ENCODE measurements at regions not wholly inside any gene's neighbourhood (a gene's known extent, or its start where the extent isn't known, plus 50 kb on each side); places are given as distances from the start of the nearest gene placed in this dataset.
A peak's percentile ranks its signal among the peaks of the same experiment; 100 is the strongest.
"Not testable (repeated sequence)": the region's sequence is repeated elsewhere in the genome, so short reads cannot be mapped to it uniquely, and the experiment has no call there.

- no peak for DNase-seq (ENCODE audit: low read depth)
Observed at GRCh38 chr5:36390640-36391039, 88.9 kb upstream of the RANBP3L start.

GRCh38 chr5:36392186-36392585 is 90.5 kb upstream of the RANBP3L start:
- no peak for DNase-seq (ENCODE audit: low read depth)

- DNase-seq (ENCODE audit: low read depth) = peak; percentile 68
Observed at GRCh38 chr5:36392818-36393217, 91.1 kb upstream of the RANBP3L start.

- no peak for DNase-seq (ENCODE audit: low read depth)
Observed at GRCh38 chr5:36393656-36394428, 92.1 kb upstream of the RANBP3L start.

- no peak for DNase-seq (ENCODE audit: low read depth)
Observed at GRCh38 chr5:36395260-36395659, 93.6 kb upstream of the RANBP3L start.

- DNase-seq (ENCODE audit: low read depth) = not testable (repeated sequence)
Observed at GRCh38 chr5:36395947-36396346, 94.2 kb upstream of the RANBP3L start.

DNA sequence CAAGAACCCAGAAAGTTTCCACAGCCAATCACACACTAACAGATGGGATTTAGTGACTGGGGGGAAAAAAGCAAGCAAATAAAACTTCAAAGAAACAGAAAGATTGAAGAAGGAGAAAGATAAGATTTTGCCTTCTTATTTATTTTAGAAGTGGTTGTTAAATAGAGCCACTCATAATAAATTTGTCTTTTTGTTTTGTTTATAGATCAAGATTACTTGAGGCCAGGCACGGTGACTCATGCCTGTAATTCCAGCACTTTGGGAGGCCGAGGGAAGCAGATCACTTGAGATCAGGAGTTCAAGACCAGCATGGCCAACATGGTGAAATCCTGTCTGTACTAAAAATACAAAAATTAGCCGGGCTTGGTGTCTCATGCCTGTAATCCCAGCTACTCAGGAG is 94.9 kb upstream of the RANBP3L start:
- no peak for DNase-seq (ENCODE audit: low read depth)

DNA sequence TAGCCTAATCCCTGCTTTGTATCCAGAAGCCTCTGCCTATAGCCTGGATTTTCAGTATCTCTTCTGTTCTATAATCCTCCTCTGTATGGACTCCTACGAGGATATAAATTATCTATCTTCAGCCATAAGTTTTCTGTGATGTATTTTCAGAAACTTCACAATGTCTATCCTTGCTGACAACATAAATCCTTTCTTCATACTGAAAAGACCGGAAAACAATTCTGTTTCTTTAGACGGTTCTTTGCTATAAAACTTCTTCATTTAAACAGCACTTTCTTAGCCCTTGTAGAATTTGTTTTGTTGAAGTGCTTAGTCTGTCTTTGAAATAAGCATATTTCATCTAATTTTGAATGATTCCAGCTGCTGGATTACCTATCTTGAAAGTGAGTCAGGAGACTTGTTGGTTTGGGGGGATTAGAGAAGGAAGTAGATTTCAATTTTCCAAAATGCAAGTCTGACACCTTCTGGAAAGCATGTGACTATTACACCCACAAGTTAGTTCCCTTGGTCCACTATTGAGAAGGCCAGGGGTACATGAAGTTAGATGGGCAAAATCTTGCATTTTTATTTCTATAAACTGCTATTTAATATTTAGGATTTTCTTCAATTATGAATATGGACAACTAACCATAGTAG is 96.3 kb upstream of the RANBP3L start:
- DNase-seq (ENCODE audit: low read depth) = no peak

DNA sequence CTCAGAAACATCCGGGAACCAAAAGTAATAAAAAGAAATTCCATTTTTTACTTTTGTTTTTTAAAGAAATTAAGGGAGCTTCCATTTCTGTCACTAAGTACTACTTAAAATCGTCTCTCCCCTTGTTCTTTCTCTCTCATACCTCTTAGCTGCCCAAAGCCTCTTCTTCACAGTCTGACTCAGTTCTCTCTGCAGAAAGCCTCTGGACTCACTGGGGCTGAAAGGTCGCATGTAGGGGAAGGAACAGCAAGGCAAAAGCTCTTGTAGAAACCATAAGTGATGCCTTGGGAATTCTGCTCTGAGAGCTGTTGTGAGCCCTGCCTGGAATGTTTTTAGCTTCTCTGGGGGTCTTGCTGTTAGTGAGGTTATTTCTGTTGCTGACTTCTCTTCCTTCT is 100.8 kb upstream of the RANBP3L start:
- DNase-seq (ENCODE audit: low read depth) = no peak

- DNase-seq (ENCODE audit: low read depth) = peak; percentile 84
Observed at GRCh38 chr5:36403632-36404311, 102.1 kb upstream of the RANBP3L start.

GRCh38 chr5:36406023-36406422 is 104.3 kb upstream of the RANBP3L start:
- DNase-seq (ENCODE audit: low read depth) = no peak

GRCh38 chr5:36407396-36407795 is 105.7 kb upstream of the RANBP3L start:
- DNase-seq (ENCODE audit: low read depth) = peak; percentile 49

GRCh38 chr5:36409711-36410110 is 108.0 kb upstream of the RANBP3L start:
- not testable (repeated sequence) for DNase-seq (ENCODE audit: low read depth)

DNA sequence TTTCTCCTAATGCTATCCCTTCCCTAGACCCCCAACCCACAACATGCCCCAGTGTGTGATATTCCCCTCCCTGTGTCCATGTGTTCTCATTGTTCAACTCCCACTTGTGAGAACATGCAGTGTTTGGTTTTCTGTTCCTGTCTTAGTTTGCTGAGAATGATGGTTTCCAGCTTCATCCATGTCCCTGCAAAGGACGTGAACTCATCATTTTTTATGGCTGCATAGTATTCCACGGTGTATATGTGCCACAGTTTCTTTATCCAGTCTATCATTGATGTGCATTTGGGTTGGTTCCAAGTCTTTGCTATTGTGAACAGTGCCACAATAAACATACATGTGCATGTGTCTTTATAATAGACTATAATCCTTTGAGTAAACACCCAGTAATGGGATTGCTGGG is 109.0 kb upstream of the RANBP3L start:
- DNase-seq (ENCODE audit: low read depth) = not testable (repeated sequence)

DNA sequence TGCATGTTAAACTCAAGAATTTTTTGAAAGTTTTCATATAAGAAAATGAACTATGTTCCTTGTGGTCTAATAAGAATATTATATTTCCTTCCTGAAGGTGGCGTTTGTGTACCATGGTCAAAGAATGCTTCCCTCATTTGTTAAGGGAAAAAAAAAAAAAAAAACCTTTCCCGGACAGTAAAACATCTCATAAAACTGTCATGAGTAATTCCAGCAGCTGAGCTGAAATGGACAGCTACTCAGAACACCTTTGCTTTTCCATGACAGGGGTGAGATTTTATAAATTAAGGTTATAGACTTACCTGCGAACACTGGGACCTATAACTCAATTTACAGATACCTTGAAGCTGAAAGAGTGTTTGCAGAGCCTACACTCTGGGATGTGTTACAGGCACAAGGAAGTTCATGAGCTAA is 113.2 kb upstream of the RANBP3L start:
- peak; percentile 52 for DNase-seq (ENCODE audit: low read depth)

DNA sequence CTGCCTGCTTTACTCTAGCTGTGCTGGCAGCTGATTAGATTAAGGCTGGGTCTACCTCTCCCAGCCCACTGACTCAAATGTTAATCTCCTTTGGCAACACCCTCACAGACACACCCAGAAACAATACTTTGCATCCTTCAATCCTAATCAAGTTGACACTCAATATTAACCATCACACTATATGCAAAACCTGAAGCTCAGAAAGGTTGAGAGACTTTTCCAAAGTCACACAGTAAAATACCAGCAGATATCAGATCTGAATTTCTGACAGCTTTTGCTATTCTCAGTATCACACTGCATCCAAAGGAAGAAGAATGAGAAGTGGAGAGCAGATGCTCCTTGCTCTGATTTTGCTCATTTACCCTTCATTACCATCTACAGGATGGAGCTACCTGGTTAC is 114.9 kb upstream of the RANBP3L start:
- no peak for DNase-seq (ENCODE audit: low read depth)

- no peak for DNase-seq (ENCODE audit: low read depth)
Observed at GRCh38 chr5:36417221-36417620, 115.5 kb upstream of the RANBP3L start.

GRCh38 chr5:36417668-36418067 is 116.0 kb upstream of the RANBP3L start:
- no peak for DNase-seq (ENCODE audit: low read depth)

- no peak for DNase-seq (ENCODE audit: low read depth)
Observed at GRCh38 chr5:36418152-36418979, 116.7 kb upstream of the RANBP3L start.

DNA sequence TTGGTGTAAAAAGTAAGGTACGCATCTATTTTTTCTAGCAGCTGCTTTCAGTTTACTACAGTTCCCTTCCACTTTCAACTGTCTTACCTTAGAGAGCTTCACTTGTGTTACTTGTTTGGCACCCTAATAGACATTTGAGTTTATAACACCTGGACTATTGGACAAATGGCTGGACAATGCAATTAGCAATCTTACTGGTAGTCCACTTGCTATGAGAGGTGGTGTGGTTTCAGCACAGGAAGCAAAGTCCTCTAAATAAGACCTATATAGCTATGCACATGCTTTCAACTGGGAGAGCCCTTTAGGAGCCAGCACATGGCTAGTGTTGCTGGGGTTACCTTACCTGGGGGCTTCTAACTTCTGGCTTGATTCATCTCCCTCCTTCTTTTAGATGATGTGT is 119.6 kb upstream of the RANBP3L start:
- DNase-seq (ENCODE audit: low read depth) = no peak

DNA sequence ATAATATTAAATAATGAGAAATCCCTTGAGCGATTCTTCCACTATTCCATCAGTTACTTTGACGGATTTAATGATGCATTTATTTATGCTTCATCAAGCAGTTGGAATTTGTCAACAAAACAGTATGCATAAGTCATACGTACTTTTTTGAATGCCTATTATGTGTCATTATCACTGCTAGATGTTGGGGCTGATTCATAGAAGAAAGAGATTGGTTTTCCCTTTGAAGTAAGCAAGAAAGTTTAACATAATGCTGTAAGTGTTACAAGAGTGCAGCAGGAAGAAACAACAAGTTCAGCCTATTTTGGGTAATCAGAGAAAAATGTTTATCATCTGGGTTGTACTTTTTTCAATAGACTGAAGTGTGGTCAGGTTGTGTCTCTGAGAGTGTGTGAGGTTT is 121.2 kb upstream of the RANBP3L start:
- no peak for DNase-seq (ENCODE audit: low read depth)

GRCh38 chr5:36423578-36424307 is 122.0 kb upstream of the RANBP3L start:
- no peak for DNase-seq (ENCODE audit: low read depth)

All from stromal cell of bone marrow (primary cell).